ENCODE measurements at regions not wholly inside any gene's neighbourhood (a gene's known extent, or its start where the extent isn't known, plus 50 kb on each side); places are given as distances from the start of the nearest gene placed in this dataset.

DNA sequence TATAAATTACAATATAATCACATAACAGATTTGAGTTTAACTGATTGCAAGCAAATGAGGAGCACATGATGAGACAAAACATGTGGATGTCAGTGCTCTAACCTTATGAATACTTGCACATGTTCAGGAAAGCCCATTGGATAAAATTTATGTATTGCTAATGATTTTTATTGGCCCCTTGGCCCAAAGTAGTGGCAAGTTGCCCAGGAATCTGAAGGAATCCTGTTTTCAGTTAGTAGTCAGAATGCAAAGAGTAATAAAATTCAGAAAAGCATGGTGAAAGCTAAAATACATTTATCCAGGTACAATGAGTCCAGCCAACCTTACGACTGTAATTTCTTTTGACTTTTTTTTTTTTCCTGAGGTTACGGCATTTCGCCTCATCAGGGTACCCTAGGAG lies 1539.4 kb downstream of the EFNB2 start:
- H3K36me3 ChIP-seq (ENCODE audit: control insufficient read depth, insufficient read depth, low read length), result no peaks in the 10 kb centered on the region
- H3K27me3 ChIP-seq (replicated peaks; ENCODE audit: control insufficient read depth, insufficient read depth, low read length, poor library complexity, severe bottlenecking), result no peaks in the 10 kb centered on the region
- no peak for DNase-seq
- H3K4me1 ChIP-seq (ENCODE audit: control insufficient read depth, insufficient read depth, low read length, poor library complexity, severe bottlenecking), result no peaks in the 10 kb centered on the region
- H3K9me3 ChIP-seq (ENCODE audit: control insufficient read depth, low read length), result no peaks in the 10 kb centered on the region
- H3K27ac ChIP-seq (ENCODE audit: insufficient read depth, low read length, poor library complexity, severe bottlenecking), result no peak overlapping the region
- no peak overlapping the region for H3K4me3 ChIP-seq (ENCODE audit: insufficient read depth, low read depth, low read length, poor library complexity, severe bottlenecking)

DNA sequence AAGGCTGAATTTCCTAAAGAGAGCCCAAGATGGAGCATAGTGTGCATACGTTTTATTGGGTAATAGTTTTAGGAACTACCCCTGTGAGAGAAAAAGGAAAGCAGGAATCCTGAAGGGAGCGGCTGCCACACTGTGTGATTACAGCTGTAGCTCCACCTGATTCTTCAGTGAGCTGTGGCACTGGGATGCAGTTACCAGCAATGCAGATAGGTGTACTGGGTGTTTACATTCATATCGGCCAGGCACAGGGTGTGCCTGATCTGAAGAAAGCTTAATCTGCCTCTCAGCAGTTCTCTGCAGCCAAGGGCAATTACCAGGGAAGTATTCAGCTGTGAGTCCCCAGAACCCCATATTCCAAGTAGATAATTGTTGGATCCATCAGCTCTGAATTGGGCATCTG lies 1541.8 kb downstream of the EFNB2 start:
- no peaks in the 10 kb centered on the region for H3K36me3 ChIP-seq (ENCODE audit: control insufficient read depth, insufficient read depth, low read length)
- no peaks in the 10 kb centered on the region for H3K4me1 ChIP-seq (ENCODE audit: control insufficient read depth, insufficient read depth, low read length, poor library complexity, severe bottlenecking)
- H3K4me3 ChIP-seq (ENCODE audit: insufficient read depth, low read depth, low read length, poor library complexity, severe bottlenecking), result no peak overlapping the region
- H3K27ac ChIP-seq (ENCODE audit: insufficient read depth, low read length, poor library complexity, severe bottlenecking), result no peak overlapping the region
- no peak for DNase-seq
- H3K27me3 ChIP-seq (replicated peaks; ENCODE audit: control insufficient read depth, insufficient read depth, low read length, poor library complexity, severe bottlenecking), result no peaks in the 10 kb centered on the region
- H3K9me3 ChIP-seq (ENCODE audit: control insufficient read depth, low read length), result no peaks in the 10 kb centered on the region

DNA sequence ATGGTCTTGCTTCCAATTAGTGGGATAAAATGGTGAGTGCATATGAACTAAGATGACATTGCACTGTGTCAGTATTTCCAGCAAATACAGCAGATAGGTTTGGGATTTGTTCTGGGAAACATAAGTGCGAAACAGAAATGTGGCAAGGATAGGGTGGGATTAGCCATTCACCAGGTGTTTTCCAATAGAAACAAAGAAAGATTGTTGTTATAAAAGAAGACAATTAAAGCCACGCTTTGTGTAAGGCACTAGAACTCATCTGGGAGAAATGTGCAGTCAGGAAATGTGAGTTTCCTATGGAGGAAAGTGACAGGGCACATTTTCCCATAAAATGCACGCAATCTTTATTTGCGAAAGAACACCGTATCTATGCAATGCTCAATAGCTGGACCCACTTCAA lies 1547.8 kb downstream of the EFNB2 start:
- H3K36me3 ChIP-seq (ENCODE audit: control insufficient read depth, insufficient read depth, low read length), result no peaks in the 10 kb centered on the region
- no peak overlapping the region for H3K4me3 ChIP-seq (ENCODE audit: insufficient read depth, low read depth, low read length, poor library complexity, severe bottlenecking)
- no peaks in the 10 kb centered on the region for H3K9me3 ChIP-seq (ENCODE audit: control insufficient read depth, low read length)
- H3K27ac ChIP-seq (ENCODE audit: insufficient read depth, low read length, poor library complexity, severe bottlenecking), result no peak overlapping the region
- no peaks in the 10 kb centered on the region for H3K27me3 ChIP-seq (replicated peaks; ENCODE audit: control insufficient read depth, insufficient read depth, low read length, poor library complexity, severe bottlenecking)
- no peak for DNase-seq
- H3K4me1 ChIP-seq (ENCODE audit: control insufficient read depth, insufficient read depth, low read length, poor library complexity, severe bottlenecking), result no peaks in the 10 kb centered on the region

DNA sequence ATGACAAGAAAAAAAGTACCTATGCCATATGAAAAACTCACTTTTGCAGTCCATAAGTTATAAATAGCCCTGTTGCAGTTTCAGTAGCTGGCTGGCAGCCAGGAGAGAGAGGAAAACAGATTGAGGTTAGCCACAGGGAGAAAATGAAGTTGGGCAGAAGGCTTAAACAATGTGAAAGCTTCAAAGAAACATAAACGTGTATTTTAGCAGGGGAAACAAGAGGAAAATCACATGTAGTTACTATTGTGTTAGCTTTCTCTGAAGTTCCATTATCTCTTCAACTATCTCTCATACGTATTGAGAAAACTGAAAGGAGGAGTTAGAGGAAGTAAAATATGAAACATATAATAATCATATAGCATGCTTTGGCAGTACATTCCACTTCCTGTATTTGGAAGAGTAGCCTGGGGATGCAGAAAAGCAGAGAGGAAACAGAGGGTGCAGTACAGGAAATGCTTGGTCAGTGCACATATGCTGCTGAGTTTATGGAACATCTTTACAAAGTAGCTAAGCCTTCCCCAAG lies 1551.1 kb downstream of the EFNB2 start:
- H3K9me3 ChIP-seq (ENCODE audit: control insufficient read depth, low read length), result no peaks in the 10 kb centered on the region
- H3K27me3 ChIP-seq (replicated peaks; ENCODE audit: control insufficient read depth, insufficient read depth, low read length, poor library complexity, severe bottlenecking), result no peaks in the 10 kb centered on the region
- peak in 1 of 3 donors; percentile 0 for DNase-seq
- no peaks in the 10 kb centered on the region for H3K36me3 ChIP-seq (ENCODE audit: control insufficient read depth, insufficient read depth, low read length)
- H3K27ac ChIP-seq (ENCODE audit: insufficient read depth, low read length, poor library complexity, severe bottlenecking), result no peak overlapping the region
- H3K4me1 ChIP-seq (ENCODE audit: control insufficient read depth, insufficient read depth, low read length, poor library complexity, severe bottlenecking), result no peaks in the 10 kb centered on the region
- no peak overlapping the region for H3K4me3 ChIP-seq (ENCODE audit: insufficient read depth, low read depth, low read length, poor library complexity, severe bottlenecking)

DNA sequence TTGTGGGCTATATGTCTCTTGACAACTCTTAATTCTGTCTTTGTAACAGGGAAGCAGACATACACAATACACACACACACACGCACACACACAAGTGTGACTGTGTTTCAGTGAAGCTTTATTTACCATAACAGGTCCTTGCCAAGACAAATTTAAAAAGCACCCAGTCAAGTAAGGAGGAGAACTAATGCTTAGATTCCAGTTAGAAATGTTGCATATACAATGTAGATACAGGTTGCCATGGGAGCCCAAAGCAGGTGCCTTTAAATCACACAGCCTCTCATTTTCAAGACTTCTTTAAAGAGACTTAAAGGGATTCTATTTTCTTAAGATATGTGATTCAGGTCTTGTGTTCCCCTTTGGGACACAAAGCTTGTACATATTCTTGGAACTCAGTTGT lies 1551.9 kb downstream of the EFNB2 start:
- no peak overlapping the region for H3K27ac ChIP-seq (ENCODE audit: insufficient read depth, low read length, poor library complexity, severe bottlenecking)
- H3K4me1 ChIP-seq (ENCODE audit: control insufficient read depth, insufficient read depth, low read length, poor library complexity, severe bottlenecking), result no peaks in the 10 kb centered on the region
- DNase-seq, result no peak

DNA sequence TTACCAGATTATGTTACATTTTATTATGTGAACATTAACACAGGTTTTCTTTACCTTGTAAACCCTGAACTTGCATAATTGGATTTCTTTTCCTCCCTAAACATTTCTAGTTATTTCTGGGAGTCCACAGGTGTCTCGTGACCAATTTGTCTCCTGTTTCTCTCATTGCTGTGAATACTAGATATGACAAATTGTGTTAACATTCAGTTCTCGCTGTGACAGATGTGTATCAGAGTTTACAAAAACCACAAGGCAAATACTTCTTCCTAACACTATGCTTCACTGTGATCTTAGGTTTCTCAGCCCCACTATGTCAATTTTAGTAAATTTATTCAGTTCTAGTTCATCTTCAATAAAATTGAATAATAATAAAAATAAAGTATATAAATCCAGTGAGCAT lies 1554.9 kb downstream of the EFNB2 start:
- DNase-seq, result no peak
- Histone ChIP-seq H3K4me1 (ENCODE audit: control insufficient read depth, insufficient read depth, low read length, poor library complexity, severe bottlenecking) (no peaks in the 10 kb centered on the region), H3K36me3 (ENCODE audit: control insufficient read depth, insufficient read depth, low read length) (no peaks in the 10 kb centered on the region)

More for the DNA sequence above, 1551.9 kb downstream of the EFNB2 start:
- Histone ChIP-seq H3K36me3 (ENCODE audit: control insufficient read depth, insufficient read depth, low read length) (no peaks in the 10 kb centered on the region), H3K9me3 (ENCODE audit: control insufficient read depth, low read length) (no peaks in the 10 kb centered on the region), H3K4me3 (ENCODE audit: insufficient read depth, low read depth, low read length, poor library complexity, severe bottlenecking) (no peak overlapping the region), H3K27me3 (replicated peaks; ENCODE audit: control insufficient read depth, insufficient read depth, low read length, poor library complexity, severe bottlenecking) (no peaks in the 10 kb centered on the region)

DNA sequence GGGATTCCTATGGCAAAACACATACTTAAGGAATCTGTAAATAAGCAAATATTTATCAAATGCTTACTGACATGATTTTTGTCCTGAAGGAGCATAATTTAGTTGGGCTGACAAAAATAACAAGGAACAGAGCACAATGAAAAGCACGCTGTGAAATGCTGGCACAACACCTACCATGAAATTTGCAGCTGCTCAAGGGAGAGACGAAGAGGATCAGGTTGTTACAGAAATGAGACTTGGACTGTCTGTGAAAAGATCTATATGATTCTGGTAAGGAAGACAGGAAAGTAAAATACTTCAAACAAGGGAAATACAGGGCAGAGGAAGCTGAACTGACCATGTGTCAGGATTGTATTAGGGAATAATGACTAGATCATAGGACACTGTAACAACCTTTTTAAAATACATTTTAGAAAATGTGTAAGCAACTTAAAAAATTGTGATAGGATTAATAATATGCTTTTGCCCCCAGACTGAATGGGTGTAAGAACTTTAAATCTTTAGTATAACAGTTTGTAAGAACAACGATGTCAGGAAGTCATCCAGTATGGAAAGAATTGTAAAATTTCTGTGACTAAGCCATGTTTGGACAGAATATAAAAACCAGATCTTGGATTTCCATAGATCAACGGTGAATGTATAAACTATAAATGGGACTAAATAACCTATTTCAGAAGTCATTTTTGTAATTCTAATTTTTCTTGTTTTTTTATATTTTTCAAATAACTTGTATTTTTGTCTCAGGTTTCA lies 1556.0 kb downstream of the EFNB2 start:
- H3K4me1 ChIP-seq (ENCODE audit: control insufficient read depth, insufficient read depth, low read length, poor library complexity, severe bottlenecking), result no peaks in the 10 kb centered on the region
- H3K36me3 ChIP-seq (ENCODE audit: control insufficient read depth, insufficient read depth, low read length), result no peaks in the 10 kb centered on the region
- H3K9me3 ChIP-seq (ENCODE audit: control insufficient read depth, low read length), result no peaks in the 10 kb centered on the region
- H3K27ac ChIP-seq (ENCODE audit: insufficient read depth, low read length, poor library complexity, severe bottlenecking), result no peak overlapping the region
- H3K27me3 ChIP-seq (replicated peaks; ENCODE audit: control insufficient read depth, insufficient read depth, low read length, poor library complexity, severe bottlenecking), result no peaks in the 10 kb centered on the region
- no peak overlapping the region for H3K4me3 ChIP-seq (ENCODE audit: insufficient read depth, low read depth, low read length, poor library complexity, severe bottlenecking)
- no peak for DNase-seq

More for the DNA sequence above, 1554.9 kb downstream of the EFNB2 start:
- Histone ChIP-seq H3K9me3 (ENCODE audit: control insufficient read depth, low read length) (no peaks in the 10 kb centered on the region), H3K4me3 (ENCODE audit: insufficient read depth, low read depth, low read length, poor library complexity, severe bottlenecking) (no peak overlapping the region), H3K27ac (ENCODE audit: insufficient read depth, low read length, poor library complexity, severe bottlenecking) (no peak overlapping the region), H3K27me3 (replicated peaks; ENCODE audit: control insufficient read depth, insufficient read depth, low read length, poor library complexity, severe bottlenecking) (no peaks in the 10 kb centered on the region)

DNA sequence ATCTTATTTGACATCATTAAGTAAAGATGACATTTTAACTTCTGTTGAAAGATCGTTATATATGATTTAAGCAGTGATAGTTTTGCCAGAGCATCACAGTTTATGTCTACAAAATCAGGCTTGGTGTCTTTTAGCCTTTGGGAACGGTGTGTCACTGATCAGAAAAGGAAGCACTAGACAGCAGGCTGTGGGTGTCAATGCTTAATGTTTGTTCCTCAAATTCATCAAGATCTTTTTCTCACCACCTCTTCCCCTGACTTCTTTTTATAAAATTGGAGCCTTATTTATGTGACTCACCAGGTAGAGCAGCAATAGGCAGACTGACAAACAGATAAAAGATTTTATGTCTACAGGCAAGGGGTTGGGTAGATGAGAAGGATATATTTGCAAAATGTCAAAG lies 1558.5 kb downstream of the EFNB2 start:
- Histone ChIP-seq H3K27me3 (replicated peaks; ENCODE audit: control insufficient read depth, insufficient read depth, low read length, poor library complexity, severe bottlenecking) (no peaks in the 10 kb centered on the region), H3K36me3 (ENCODE audit: control insufficient read depth, insufficient read depth, low read length) (no peaks in the 10 kb centered on the region), H3K4me3 (ENCODE audit: insufficient read depth, low read depth, low read length, poor library complexity, severe bottlenecking) (no peak overlapping the region), H3K4me1 (ENCODE audit: control insufficient read depth, insufficient read depth, low read length, poor library complexity, severe bottlenecking) (no peaks in the 10 kb centered on the region), H3K27ac (ENCODE audit: insufficient read depth, low read length, poor library complexity, severe bottlenecking) (no peak overlapping the region), H3K9me3 (ENCODE audit: control insufficient read depth, low read length) (no peaks in the 10 kb centered on the region)
- no peak for DNase-seq

DNA sequence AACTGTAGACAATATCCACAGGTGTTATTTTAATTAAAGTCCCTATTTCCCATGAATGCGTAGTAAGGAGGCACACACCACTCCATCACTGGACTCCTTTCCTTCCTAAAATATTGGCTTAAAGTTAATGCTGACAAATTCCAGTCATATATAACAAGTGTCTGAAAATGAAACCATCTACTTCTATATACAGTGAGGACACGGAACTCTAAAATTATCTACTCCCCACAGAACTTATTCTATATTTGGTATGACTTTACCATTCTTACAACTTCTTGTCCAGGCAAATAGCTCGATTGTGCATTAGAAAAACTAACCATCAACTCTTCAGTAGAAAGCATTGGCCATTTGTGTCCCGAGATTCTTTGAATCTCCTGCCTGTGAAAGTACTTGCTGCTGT lies 1560.2 kb downstream of the EFNB2 start:
- no peak overlapping the region for H3K4me3 ChIP-seq (ENCODE audit: insufficient read depth, low read depth, low read length, poor library complexity, severe bottlenecking)
- no peaks in the 10 kb centered on the region for H3K4me1 ChIP-seq (ENCODE audit: control insufficient read depth, insufficient read depth, low read length, poor library complexity, severe bottlenecking)
- no peak overlapping the region for H3K27ac ChIP-seq (ENCODE audit: insufficient read depth, low read length, poor library complexity, severe bottlenecking)
- no peaks in the 10 kb centered on the region for H3K36me3 ChIP-seq (ENCODE audit: control insufficient read depth, insufficient read depth, low read length)
- no peaks in the 10 kb centered on the region for H3K9me3 ChIP-seq (ENCODE audit: control insufficient read depth, low read length)
- no peaks in the 10 kb centered on the region for H3K27me3 ChIP-seq (replicated peaks; ENCODE audit: control insufficient read depth, insufficient read depth, low read length, poor library complexity, severe bottlenecking)
- DNase-seq, result no peak

DNA sequence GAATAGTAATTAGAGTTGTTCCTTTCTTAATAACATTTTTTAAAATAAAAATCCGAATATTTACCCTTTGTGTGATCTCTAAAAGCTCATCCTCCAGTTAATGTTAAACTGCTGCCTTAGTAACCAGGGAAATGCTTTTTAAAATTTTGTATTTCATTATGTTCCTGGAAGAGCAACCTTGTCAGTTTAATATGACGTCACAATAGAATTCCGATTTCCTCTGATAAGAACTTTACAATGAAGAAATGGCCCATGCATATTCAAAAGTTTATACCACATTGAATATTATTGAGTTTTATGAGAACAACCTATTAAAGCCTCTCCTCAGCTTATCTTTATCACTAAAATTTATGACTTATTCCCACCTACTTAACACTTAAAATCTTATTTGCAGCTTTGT lies 1566.6 kb downstream of the EFNB2 start:
- H3K27me3 ChIP-seq (replicated peaks; ENCODE audit: control insufficient read depth, insufficient read depth, low read length, poor library complexity, severe bottlenecking), result no peaks in the 10 kb centered on the region
- no peak overlapping the region for H3K4me3 ChIP-seq (ENCODE audit: insufficient read depth, low read depth, low read length, poor library complexity, severe bottlenecking)
- H3K4me1 ChIP-seq (ENCODE audit: control insufficient read depth, insufficient read depth, low read length, poor library complexity, severe bottlenecking), result no peaks in the 10 kb centered on the region
- H3K36me3 ChIP-seq (ENCODE audit: control insufficient read depth, insufficient read depth, low read length), result no peaks in the 10 kb centered on the region
- no peak overlapping the region for H3K27ac ChIP-seq (ENCODE audit: insufficient read depth, low read length, poor library complexity, severe bottlenecking)
- no peak for DNase-seq
- H3K9me3 ChIP-seq (ENCODE audit: control insufficient read depth, low read length), result no peaks in the 10 kb centered on the region
